Natural killer cell treated with Interleukin-12 subunit alpha and Interleukin-12 subunit beta and Interleukin-15 and Interleukin-18, amount 100 ng/mL, for 72 hours (primary cell): ENCODE measurements at regions not wholly inside any gene's neighbourhood (a gene's known extent, or its start where the extent isn't known, plus 50 kb on each side); places are given as distances from the start of the nearest gene placed in this dataset.

Experiments used
- ATAC-seq, 2 donors: fragments of 150-1000 bp; cut with Tn5 transposase in 1 of 2; sonication (Bioruptor Pico), chemical (Tn5 transposase) in 1 of 2; 2 replicates each; pipeline ENCODE4 v1.10.0; 2021
- DNase-seq: peaks from one replicate; pipeline ENCODE4 v3.0.0; 2022; ENCODE audit warnings: low spot score
- H3K27ac Mint-ChIP-seq, 2 donors: 1 replicate in 1 of 2; 2 replicates in 1 of 2; pipeline ENCODE4 v1.8.0; 2022; ENCODE audit warnings: mixed read lengths in 2 of 2, mild to moderate bottlenecking in 1 of 2, moderate library complexity in 1 of 2
- H3K27me3 Mint-ChIP-seq, 2 donors: 1 replicate in 1 of 2; 2 replicates in 1 of 2; pipeline ENCODE4 v1.8.0; 2022; ENCODE audit warnings: mixed read lengths in 2 of 2
- H3K36me3 Mint-ChIP-seq: one replicate; pipeline ENCODE4 v1.8.0; 2022; ENCODE audit warnings: mixed read lengths
- H3K4me1 Mint-ChIP-seq, 2 donors: 1 replicate in 1 of 2; 2 replicates in 1 of 2; pipeline ENCODE4 v1.8.0; 2022; ENCODE audit warnings: low read depth in 2 of 2, mixed read lengths in 2 of 2, mild to moderate bottlenecking in 1 of 2
- H3K4me3 Mint-ChIP-seq: one replicate; pipeline ENCODE4 v1.8.0; 2022; ENCODE audit warnings: mixed read lengths
- H3K9me3 Mint-ChIP-seq: 2 replicates; pipeline ENCODE4 v1.8.0; 2022; ENCODE audit warnings: mixed read lengths

DNA sequence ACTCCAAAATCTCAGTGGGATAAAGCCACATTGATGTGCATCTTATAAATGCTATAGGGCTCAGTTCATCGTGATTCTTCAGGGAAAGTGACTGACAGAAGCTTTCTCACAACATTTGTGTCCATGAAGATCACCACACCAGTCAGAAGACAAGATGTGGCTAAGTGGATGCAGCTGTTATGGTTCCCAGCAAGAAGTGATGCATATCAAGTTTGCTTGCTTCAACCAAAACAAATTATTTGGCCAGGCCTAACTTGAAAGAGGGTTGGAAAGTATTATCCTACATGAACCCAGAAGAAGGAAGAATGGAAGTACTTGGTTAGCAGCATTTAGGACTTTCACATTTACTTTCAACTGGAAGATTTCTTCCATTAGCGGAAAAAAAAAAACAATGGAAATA is 210.0 kb upstream of the ACVR2A start:
- Mint-ChIP-seq H3K27ac (no peak overlapping the region), H3K4me3 (no peak overlapping the region), H3K4me1 (no peaks in the 10 kb centered on the region), H3K9me3 (peaks cover 3% of the 10 kb centered on the region), H3K27me3 (peaks cover 4 to 7% of the 10 kb centered on the region in 2 donors), H3K36me3 (no peaks in the 10 kb centered on the region)
- no peak for ATAC-seq
- DNase-seq: no peak

- DNase-seq: no peak
- Mint-ChIP-seq H3K36me3 (no peaks in the 10 kb centered on the region), H3K4me1 (peaks cover 6% of the 10 kb centered on the region in 2 donors), H3K27me3 (no peaks in the 10 kb centered on the region), H3K9me3 (peaks cover 3% of the 10 kb centered on the region), H3K4me3 (no peak overlapping the region), H3K27ac (no peak overlapping the region)
- no peak for ATAC-seq
Measured at GRCh38 chr2:147632198-147632597, 212.6 kb upstream of the ACVR2A start.

DNA sequence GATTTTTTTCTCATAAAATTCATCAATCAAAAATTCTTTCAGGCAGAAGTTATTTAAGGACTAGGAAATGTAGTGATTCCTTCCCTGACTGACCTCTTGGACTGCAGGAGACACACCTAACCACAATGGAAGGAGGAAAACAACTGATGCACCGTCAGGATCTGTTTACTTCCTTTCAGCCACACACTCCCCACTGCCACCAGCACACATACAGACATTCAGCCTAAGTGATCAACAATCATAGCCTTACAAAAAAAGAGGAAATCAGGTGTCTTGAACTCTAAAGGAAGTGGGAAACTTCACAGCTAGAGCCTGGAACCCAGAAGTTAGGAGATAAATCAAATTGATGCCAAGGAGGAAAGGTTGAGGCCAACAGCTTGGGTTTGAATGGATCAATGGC is 213.5 kb upstream of the ACVR2A start:
- Mint-ChIP-seq H3K4me1 (peaks cover 6% of the 10 kb centered on the region in 2 donors), H3K27me3 (no peaks in the 10 kb centered on the region), H3K9me3 (peaks cover 3% of the 10 kb centered on the region), H3K4me3 (no peak overlapping the region), H3K27ac (no peak overlapping the region), H3K36me3 (no peaks in the 10 kb centered on the region)
- DNase-seq: no peak
- ATAC-seq: no peak

- no peaks in the 10 kb centered on the region for H3K27me3 Mint-ChIP-seq
- ATAC-seq (no peak), DNase-seq (no peak)
- H3K4me1 Mint-ChIP-seq: peaks cover 6% of the 10 kb centered on the region in 2 donors
- peaks cover 3% of the 10 kb centered on the region for H3K9me3 Mint-ChIP-seq
- no peaks in the 10 kb centered on the region for H3K36me3 Mint-ChIP-seq
- no peak overlapping the region for H3K4me3 Mint-ChIP-seq
- peak overlapping the region in 1 of 2 donors; percentile 2 for H3K27ac Mint-ChIP-seq
Measured at GRCh38 chr2:147630585-147630984, 214.2 kb upstream of the ACVR2A start.

GRCh38 chr2:147628971-147629421 is 215.8 kb upstream of the ACVR2A start:
- H3K27ac Mint-ChIP-seq: peak overlapping the region in 1 of 2 donors; percentile 15
- ATAC-seq: no peak
- peak overlapping the region; percentile 2 for H3K4me3 Mint-ChIP-seq
- no peak for DNase-seq
- no peaks in the 10 kb centered on the region for H3K27me3 Mint-ChIP-seq
- peaks cover 6% of the 10 kb centered on the region in 2 donors for H3K4me1 Mint-ChIP-seq
- no peaks in the 10 kb centered on the region for H3K36me3 Mint-ChIP-seq
- H3K9me3 Mint-ChIP-seq: peaks cover 3% of the 10 kb centered on the region

GRCh38 chr2:147623328-147623727 is 221.5 kb upstream of the ACVR2A start:
- Mint-ChIP-seq H3K27ac (peak overlapping the region in 1 of 2 donors; percentile 5), H3K9me3 (no peaks in the 10 kb centered on the region)

GRCh38 chr2:147621656-147622197 is 223.1 kb upstream of the ACVR2A start:
- Mint-ChIP-seq H3K27me3 (peaks cover 0 to under 1% of the 10 kb centered on the region in 2 donors), H3K4me1 (peaks cover 5 to 7% of the 10 kb centered on the region in 2 donors), H3K27ac (no peak overlapping the region), H3K36me3 (no peaks in the 10 kb centered on the region), H3K9me3 (no peaks in the 10 kb centered on the region), H3K4me3 (no peak overlapping the region)
- ATAC-seq: no peak
- DNase-seq: no peak

More at GRCh38 chr2:147623328-147623727, 221.5 kb upstream of the ACVR2A start:
- no peak for DNase-seq
- Mint-ChIP-seq H3K4me1 (peaks cover 5 to 7% of the 10 kb centered on the region in 2 donors), H3K27me3 (no peaks in the 10 kb centered on the region), H3K36me3 (no peaks in the 10 kb centered on the region), H3K4me3 (no peak overlapping the region)
- peak; percentile 85 to 90 for ATAC-seq

- no peaks in the 10 kb centered on the region for H3K9me3 Mint-ChIP-seq
- no peak for DNase-seq
- peaks cover 5 to 7% of the 10 kb centered on the region in 2 donors for H3K4me1 Mint-ChIP-seq
Measured at GRCh38 chr2:147619808-147620207, 225.0 kb upstream of the ACVR2A start.

DNA sequence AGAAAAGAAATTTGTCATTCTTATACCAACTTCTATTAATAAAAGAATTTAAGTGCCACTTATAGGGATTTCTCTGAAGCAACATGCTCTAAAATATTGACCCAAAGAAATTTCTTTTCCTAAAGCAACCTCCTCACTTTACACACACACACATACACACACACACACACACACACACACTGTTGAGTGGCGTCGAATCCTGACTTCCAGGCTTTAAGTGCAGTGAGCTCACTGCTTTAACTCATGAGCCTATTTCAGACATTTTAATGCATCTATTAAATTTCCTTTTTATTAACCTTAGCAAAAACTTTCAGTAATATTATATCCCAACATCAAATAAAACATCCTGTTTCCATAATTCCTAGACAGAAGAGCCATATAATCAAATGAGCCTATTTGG is 229.1 kb upstream of the ACVR2A start:
- Mint-ChIP-seq H3K27me3 (peaks cover 0 to 4% of the 10 kb centered on the region in 2 donors), H3K4me1 (no peaks in the 10 kb centered on the region), H3K4me3 (no peak overlapping the region), H3K27ac (no peak overlapping the region), H3K9me3 (no peaks in the 10 kb centered on the region), H3K36me3 (no peaks in the 10 kb centered on the region)
- ATAC-seq (no peak), DNase-seq (no peak)

More at GRCh38 chr2:147619808-147620207, 225.0 kb upstream of the ACVR2A start:
- Mint-ChIP-seq H3K36me3 (no peaks in the 10 kb centered on the region), H3K27ac (no peak overlapping the region), H3K27me3 (peaks cover 0 to 4% of the 10 kb centered on the region in 2 donors), H3K4me3 (no peak overlapping the region)
- no peak for ATAC-seq

DNA sequence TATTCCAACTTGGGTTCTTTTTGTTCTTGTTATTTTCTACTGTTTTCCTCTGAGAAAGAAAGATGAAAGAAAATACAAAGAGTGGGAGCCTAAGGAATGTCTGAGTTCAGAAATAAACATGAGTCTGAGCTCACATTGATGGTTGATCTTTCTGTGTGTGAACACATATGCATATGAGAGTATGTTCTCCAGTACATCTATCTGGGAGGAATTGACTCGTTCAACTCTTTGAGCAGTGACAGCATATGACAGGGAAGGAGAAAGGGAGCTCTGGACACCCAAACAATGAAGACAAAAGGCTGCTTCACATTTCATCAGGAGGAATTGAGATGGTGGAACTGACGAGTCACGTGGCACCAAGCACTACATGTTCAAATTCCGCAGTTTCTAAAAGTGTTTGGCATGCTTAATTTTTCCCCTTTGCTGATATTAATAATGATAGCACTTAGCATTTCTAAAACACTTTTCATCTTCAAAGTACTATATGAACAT is 229.8 kb upstream of the ACVR2A start:
- H3K27me3 Mint-ChIP-seq: peaks cover 0 to 4% of the 10 kb centered on the region in 2 donors
- no peak overlapping the region for H3K4me3 Mint-ChIP-seq
- H3K36me3 Mint-ChIP-seq: no peaks in the 10 kb centered on the region
- ATAC-seq (no peak), DNase-seq (no peak)
- no peaks in the 10 kb centered on the region for H3K9me3 Mint-ChIP-seq
- H3K27ac Mint-ChIP-seq: no peak overlapping the region
- no peaks in the 10 kb centered on the region for H3K4me1 Mint-ChIP-seq

GRCh38 chr2:147614471-147614870 is 230.4 kb upstream of the ACVR2A start:
- no peaks in the 10 kb centered on the region for H3K36me3 Mint-ChIP-seq
- H3K9me3 Mint-ChIP-seq: no peaks in the 10 kb centered on the region
- no peaks in the 10 kb centered on the region for H3K4me1 Mint-ChIP-seq
- H3K4me3 Mint-ChIP-seq: no peak overlapping the region
- ATAC-seq (no peak), DNase-seq (no peak)
- H3K27me3 Mint-ChIP-seq: peaks cover 0 to 8% of the 10 kb centered on the region in 2 donors
- H3K27ac Mint-ChIP-seq: no peak overlapping the region

GRCh38 chr2:147610496-147611040 is 234.3 kb upstream of the ACVR2A start:
- Mint-ChIP-seq H3K9me3 (no peaks in the 10 kb centered on the region), H3K4me1 (no peaks in the 10 kb centered on the region), H3K27ac (no peak overlapping the region), H3K27me3 (peaks cover 0 to 9% of the 10 kb centered on the region in 2 donors), H3K36me3 (no peaks in the 10 kb centered on the region), H3K4me3 (no peak overlapping the region)
- DNase-seq (no peak), ATAC-seq (no peak)

GRCh38 chr2:147609301-147609700 is 235.5 kb upstream of the ACVR2A start:
- ATAC-seq: no peak

GRCh38 chr2:147607379-147607778 is 237.4 kb upstream of the ACVR2A start:
- H3K4me1 Mint-ChIP-seq: no peaks in the 10 kb centered on the region
- no peak for DNase-seq
- H3K36me3 Mint-ChIP-seq: peaks cover 4% of the 10 kb centered on the region
- H3K4me3 Mint-ChIP-seq: no peak overlapping the region
- H3K9me3 Mint-ChIP-seq: no peaks in the 10 kb centered on the region
- no peak overlapping the region for H3K27ac Mint-ChIP-seq
- no peak for ATAC-seq
- H3K27me3 Mint-ChIP-seq: peaks cover 0 to 6% of the 10 kb centered on the region in 2 donors

More at GRCh38 chr2:147609301-147609700, 235.5 kb upstream of the ACVR2A start:
- Mint-ChIP-seq H3K36me3 (no peaks in the 10 kb centered on the region), H3K4me1 (no peaks in the 10 kb centered on the region), H3K27me3 (peaks cover 0 to 6% of the 10 kb centered on the region in 2 donors), H3K4me3 (no peak overlapping the region), H3K27ac (no peak overlapping the region), H3K9me3 (no peaks in the 10 kb centered on the region)
- DNase-seq: no peak
